Spleen (tissue), 11 donors: ENCODE measurements at regions not wholly inside any gene's neighbourhood (a gene's known extent, or its start where the extent isn't known, plus 50 kb on each side); places are given as distances from the start of the nearest gene placed in this dataset.

ENCODE experiments used
- DNase-seq: peaks from one replicate; pipeline ENCODE4 v3.0.0-alpha.2; 2020
- H3K27ac ChIP-seq, 8 donors: fragments of 200-600 bp; sonication (generic) in 7 of 8; 1 replicate in 4 of 8; 2 replicates in 4 of 8; pipeline versions ENCODE4 v1.5.0 to v1.8.0; 2016 to 2021; ENCODE audit warnings: inconsistent platforms in 4 of 8, mild to moderate bottlenecking in 4 of 8, moderate library complexity in 1 of 8
- H3K27me3 ChIP-seq, 7 donors: fragments of 200-600 bp; sonication (generic) in 6 of 7; replicated peaks in 1 of 7; 1 replicate in 4 of 7; 2 replicates in 3 of 7; pipeline versions ENCODE4 v1.5.0 to v1.8.0; 2016 to 2021; ENCODE audit warnings: inconsistent platforms in 3 of 7, mild to moderate bottlenecking in 1 of 7
- H3K36me3 ChIP-seq, 6 donors: fragments of 200-600 bp; sonication (generic) in 5 of 6; 1 replicate in 4 of 6; 2 replicates in 2 of 6; pipeline versions ENCODE4 v1.5.0 to v1.8.0; 2016 to 2021; ENCODE audit warnings: inconsistent platforms in 2 of 6
- H3K4me1 ChIP-seq, 6 donors: fragments of 200-600 bp; sonication (generic) in 5 of 6; 1 replicate in 3 of 6; 2 replicates in 3 of 6; pipeline versions ENCODE4 v1.5.0 to v1.8.0; 2016 to 2021; ENCODE audit warnings: inconsistent platforms in 3 of 6
- H3K4me3 ChIP-seq, 8 donors: fragments of 200-600 bp; sonication (generic) in 7 of 8; 1 replicate in 4 of 8; 2 replicates in 4 of 8; pipeline versions ENCODE4 v1.5.0 to v1.8.0; 2016 to 2021; ENCODE audit warnings: inconsistent platforms in 4 of 8, mild to moderate bottlenecking in 4 of 8, moderate library complexity in 2 of 8
- H3K9me3 ChIP-seq, 8 donors: fragments of 200-600 bp; sonication (generic) in 7 of 8; 1 replicate in 4 of 8; 2 replicates in 4 of 8; pipeline versions ENCODE4 v1.5.0 to v1.8.0; 2016 to 2021; ENCODE audit warnings: inconsistent platforms in 4 of 8
- CTCF ChIP-seq, 11 experiments: fragments of 200-600 bp in 7 of 11; fragments of 450-650 bp in 4 of 11; sonication (generic) in 4 of 11; IDR thresholded peaks in 8 of 11; conservative IDR thresholded peaks in 3 of 11; 1 replicate in 7 of 11; 2 replicates in 4 of 11; pipeline versions ENCODE4 v1.4.0 to v1.8.0; 2016 to 2021; ENCODE audit warnings: antibody characterized with exemption in 11 of 11, inconsistent platforms in 4 of 11, mild to moderate bottlenecking in 1 of 11
- POLR2A ChIP-seq, 3 donors: fragments of 450-650 bp; IDR thresholded peaks; one replicate each; pipeline ENCODE4 v1.5.1; 2017; ENCODE audit warnings: antibody characterized with exemption in 3 of 3, mild to moderate bottlenecking in 1 of 3
- POLR2AphosphoS5 ChIP-seq, 3 donors: sonication (generic); formaldehyde crosslinking; IDR thresholded peaks; one replicate each; pipeline ENCODE4 v1.5.1; 2017; ENCODE audit warnings: antibody characterized with exemption in 3 of 3
- WGBS, 5 donors: extraction: QIAGEN DNeasy Blood & Tissue Kit in 3 of 5; methylation state at CpG; one replicate each; pipeline versions ENCODE4 v1.1.5 to v1.1.7; 2013 to 2018; 5-methylcytosine and 5-hydroxymethylcytosine counted together
- intact Hi-C: fragments of 100-400 bp; cut with DNase I; formaldehyde crosslinking; loops from one replicate; pipeline ENCODE4 v1.15.0; 2023; ENCODE audit warnings: low total_unique reads
- donor health status: healthy with polysubstance abuse.
- donor health status: DM: no; HTN: no; CAD: no; lungs with moderate emphysema.
- donor health status: DM: no; HTN: no; CAD: no.
- donor health status: Bipolar disorder and iron deficiency.
- donor health status: healthy.
- donor health status: DM: no; HTN: no; CAD: no.
- donor health status: DM: yes; HTN: yes; CAD: no.

- intact Hi-C loops: no loop called here
- Histone ChIP-seq H3K9me3 (peaks cover 2 to 27% (median 19%) of the 10 kb centered on the region in 8 donors), H3K36me3 (no peaks in the 10 kb centered on the region), H3K27ac (no peak overlapping the region), H3K4me1 (no peaks in the 10 kb centered on the region), H3K4me3 (no peak overlapping the region), H3K27me3 (no peaks in the 10 kb centered on the region)
- DNase-seq: no peak
- 77 to 97% (median 83%) methylated on average over 2 of the region's 2 CpGs for WGBS, 5 donors
- no peak for TF ChIP-seq POLR2A (IDR thresholded peaks at IDR 0.05)
- no peak for TF ChIP-seq POLR2AphosphoS5 (IDR thresholded peaks at IDR 0.05)
- TF ChIP-seq CTCF (IDR thresholded peaks at IDR 0.05 in 8 of 11, conservative IDR thresholded peaks at IDR 0.05 in 3 of 11): no peak
Measured at GRCh38 chr2:199064201-199064600, 393.5 kb downstream of the SATB2 start.

GRCh38 chr2:199057936-199058335 is 399.8 kb downstream of the SATB2 start:
- no peak overlapping the region for H3K27ac ChIP-seq
- H3K9me3 ChIP-seq: peaks cover 0 to 17% (median 11%) of the 10 kb centered on the region in 8 donors
- intact Hi-C loops: no loop called here
- no peak for TF ChIP-seq CTCF (IDR thresholded peaks at IDR 0.05 in 8 of 11, conservative IDR thresholded peaks at IDR 0.05 in 3 of 11)
- no peak for TF ChIP-seq POLR2AphosphoS5 (IDR thresholded peaks at IDR 0.05)
- no peak for TF ChIP-seq POLR2A (IDR thresholded peaks at IDR 0.05)
- H3K36me3 ChIP-seq: no peaks in the 10 kb centered on the region
- no peaks in the 10 kb centered on the region for H3K27me3 ChIP-seq
- H3K4me1 ChIP-seq: no peaks in the 10 kb centered on the region
- DNase-seq: no peak
- no peak overlapping the region for H3K4me3 ChIP-seq
- WGBS, 5 donors: 75 to 86% (median 80%) methylated on average over 2 of the region's 2 CpGs

- WGBS, 5 donors: 46 to 68% (median 58%) methylated on average over 2 of the region's 2 CpGs
- Histone ChIP-seq H3K36me3 (no peaks in the 10 kb centered on the region), H3K9me3 (peaks cover 0 to 3% (median 0%) of the 10 kb centered on the region in 8 donors), H3K4me3 (no peak overlapping the region), H3K27ac (no peak overlapping the region), H3K27me3 (no peaks in the 10 kb centered on the region), H3K4me1 (no peaks in the 10 kb centered on the region)
- TF ChIP-seq POLR2AphosphoS5 (IDR thresholded peaks at IDR 0.05) (no peak), POLR2A (IDR thresholded peaks at IDR 0.05) (no peak), CTCF (IDR thresholded peaks at IDR 0.05 in 8 of 11, conservative IDR thresholded peaks at IDR 0.05 in 3 of 11) (no peak)
- no peak for DNase-seq
- intact Hi-C loops: no loop called here
Measured at GRCh38 chr2:199055336-199055735, 402.4 kb downstream of the SATB2 start.

- Histone ChIP-seq H3K27ac (no peak overlapping the region), H3K4me1 (no peaks in the 10 kb centered on the region), H3K27me3 (no peaks in the 10 kb centered on the region), H3K4me3 (no peak overlapping the region), H3K36me3 (no peaks in the 10 kb centered on the region), H3K9me3 (no peaks in the 10 kb centered on the region)
- TF ChIP-seq POLR2AphosphoS5 (IDR thresholded peaks at IDR 0.05) (no peak), CTCF (IDR thresholded peaks at IDR 0.05 in 8 of 11, conservative IDR thresholded peaks at IDR 0.05 in 3 of 11) (no peak), POLR2A (IDR thresholded peaks at IDR 0.05) (no peak)
- no peak for DNase-seq
- 81 to 92% (median 84%) methylated on average over 2 of the region's 2 CpGs for whole genome bisulfite sequencing, 5 donors
- intact Hi-C loops: no loop called here
Measured at GRCh38 chr2:199042660-199043379, 414.9 kb downstream of the SATB2 start.
